WTC11 (cell line): ENCODE measurements at regions not wholly inside any gene's neighbourhood (a gene's known extent, or its start where the extent isn't known, plus 50 kb on each side); places are given as distances from the start of the nearest gene placed in this dataset.

Experiments
- CBFB ChIP-seq: sonication (generic); formaldehyde crosslinking; IDR thresholded peaks from 2 replicates; pipeline ENCODE4 v1.8.1; 2022; ENCODE audit warnings: mild to moderate bottlenecking, low read depth, missing genetic modification reagents
- RELA ChIP-seq: sonication (generic); formaldehyde crosslinking; IDR thresholded peaks from 2 replicates; pipeline ENCODE4 v1.8.1; 2022; ENCODE audit warnings: missing genetic modification reagents, mild to moderate bottlenecking, borderline replicate concordance
- TF ChIP-seq, protein P1 (sequence below): sonication (generic); formaldehyde crosslinking; IDR thresholded peaks from 2 replicates; pipeline ENCODE4 v1.8.1; 2022; ENCODE audit warnings: low read depth, missing genetic modification reagents, borderline replicate concordance
- TF ChIP-seq, protein P2 (sequence below): fragments of 200-600 bp; IDR thresholded peaks from 2 replicates; pipeline ENCODE4 v1.8.0; 2022; ENCODE audit warnings: antibody characterized with exemption

DNA sequence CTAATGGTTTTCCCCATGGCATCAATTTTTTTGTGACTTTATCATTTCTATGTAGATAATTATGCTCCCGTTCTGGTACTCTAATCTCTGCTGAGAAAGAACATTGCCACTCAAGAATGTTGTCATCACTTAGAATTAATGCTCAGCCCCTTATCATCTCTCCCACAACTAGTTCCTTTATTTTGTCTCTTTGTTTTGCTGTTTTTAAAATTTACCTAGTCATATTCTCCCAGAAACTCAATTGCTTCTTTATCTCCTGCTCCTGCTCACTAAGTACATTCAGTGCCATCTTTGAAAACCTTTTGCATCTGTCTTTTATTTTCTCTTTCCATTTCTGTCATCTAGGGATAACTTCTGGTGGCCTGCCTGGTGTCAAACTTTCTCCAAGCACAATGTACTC, 324.9 kb upstream of the MTPN start:
- TF ChIP-seq RELA (CRISPR knock-in tag) (no peak), CBFB (CRISPR knock-in tag) (no peak)
- TF ChIP-seq, protein P1, sequence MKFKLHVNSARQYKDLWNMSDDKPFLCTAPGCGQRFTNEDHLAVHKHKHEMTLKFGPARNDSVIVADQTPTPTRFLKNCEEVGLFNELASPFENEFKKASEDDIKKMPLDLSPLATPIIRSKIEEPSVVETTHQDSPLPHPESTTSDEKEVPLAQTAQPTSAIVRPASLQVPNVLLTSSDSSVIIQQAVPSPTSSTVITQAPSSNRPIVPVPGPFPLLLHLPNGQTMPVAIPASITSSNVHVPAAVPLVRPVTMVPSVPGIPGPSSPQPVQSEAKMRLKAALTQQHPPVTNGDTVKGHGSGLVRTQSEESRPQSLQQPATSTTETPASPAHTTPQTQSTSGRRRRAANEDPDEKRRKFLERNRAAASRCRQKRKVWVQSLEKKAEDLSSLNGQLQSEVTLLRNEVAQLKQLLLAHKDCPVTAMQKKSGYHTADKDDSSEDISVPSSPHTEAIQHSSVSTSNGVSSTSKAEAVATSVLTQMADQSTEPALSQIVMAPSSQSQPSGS (CRISPR knock-in tag): no peak
- TF ChIP-seq, protein P2, sequence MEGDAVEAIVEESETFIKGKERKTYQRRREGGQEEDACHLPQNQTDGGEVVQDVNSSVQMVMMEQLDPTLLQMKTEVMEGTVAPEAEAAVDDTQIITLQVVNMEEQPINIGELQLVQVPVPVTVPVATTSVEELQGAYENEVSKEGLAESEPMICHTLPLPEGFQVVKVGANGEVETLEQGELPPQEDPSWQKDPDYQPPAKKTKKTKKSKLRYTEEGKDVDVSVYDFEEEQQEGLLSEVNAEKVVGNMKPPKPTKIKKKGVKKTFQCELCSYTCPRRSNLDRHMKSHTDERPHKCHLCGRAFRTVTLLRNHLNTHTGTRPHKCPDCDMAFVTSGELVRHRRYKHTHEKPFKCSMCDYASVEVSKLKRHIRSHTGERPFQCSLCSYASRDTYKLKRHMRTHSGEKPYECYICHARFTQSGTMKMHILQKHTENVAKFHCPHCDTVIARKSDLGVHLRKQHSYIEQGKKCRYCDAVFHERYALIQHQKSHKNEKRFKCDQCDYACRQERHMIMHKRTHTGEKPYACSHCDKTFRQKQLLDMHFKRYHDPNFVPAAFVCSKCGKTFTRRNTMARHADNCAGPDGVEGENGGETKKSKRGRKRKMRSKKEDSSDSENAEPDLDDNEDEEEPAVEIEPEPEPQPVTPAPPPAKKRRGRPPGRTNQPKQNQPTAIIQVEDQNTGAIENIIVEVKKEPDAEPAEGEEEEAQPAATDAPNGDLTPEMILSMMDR: no peak
